MM.1S (cell line): ENCODE measurements at regions not wholly inside any gene's neighbourhood (a gene's known extent, or its start where the extent isn't known, plus 50 kb on each side); places are given as distances from the start of the nearest gene placed in this dataset.

ENCODE experiments used
- DNase-seq: peaks from one replicate; pipeline ENCODE4 v3.0.0-alpha.2; 2015
- H2AFZ ChIP-seq: fragments of 300-600 bp; sonication (generic); 2 replicates; pipeline ENCODE4 v1.6.0; 2016; ENCODE audit warnings: antibody characterized with exemption, low read length
- H3F3A ChIP-seq: fragments of 300-600 bp; sonication (generic); 2 replicates; pipeline ENCODE4 v1.6.1; 2016; ENCODE audit warnings: mild to moderate bottlenecking, antibody characterized with exemption, low read length, moderate library complexity, mixed read lengths; ENCODE audit not compliant: insufficient read depth
- H3K27ac ChIP-seq: fragments of 300-600 bp; sonication (generic); 2 replicates; pipeline ENCODE4 v1.5.1; 2016; ENCODE audit warnings: mild to moderate bottlenecking, low read length
- H3K27me3 ChIP-seq: fragments of 300-600 bp; sonication (generic); replicated peaks from 2 replicates; pipeline ENCODE4 v1.6.0; 2016; ENCODE audit warnings: low read length; ENCODE audit not compliant: insufficient read depth
- H3K36me3 ChIP-seq: fragments of 300-600 bp; sonication (generic); replicated peaks from 2 replicates; pipeline ENCODE4 v1.6.1; 2016; ENCODE audit warnings: mild to moderate bottlenecking, low read length, mixed read lengths; ENCODE audit not compliant: insufficient read depth
- H3K4me1 ChIP-seq: fragments of 300-600 bp; sonication (generic); 2 replicates; pipeline ENCODE4 v1.6.1; 2016; ENCODE audit warnings: low read length, mixed read lengths
- H3K4me2 ChIP-seq: fragments of 300-600 bp; sonication (generic); 2 replicates; pipeline ENCODE4 v1.6.0; 2016; ENCODE audit warnings: low read depth, low read length
- H3K4me3 ChIP-seq: fragments of 300-600 bp; sonication (generic); 2 replicates; pipeline ENCODE4 v1.5.1; 2016; ENCODE audit warnings: low read length, mixed read lengths
- H3K79me2 ChIP-seq: fragments of 300-600 bp; sonication (generic); 2 replicates; pipeline ENCODE4 v1.6.1; 2016; ENCODE audit warnings: mixed run types, low read length, mixed read lengths
- H3K9ac ChIP-seq: fragments of 300-600 bp; sonication (generic); 2 replicates; pipeline ENCODE4 v1.6.1; 2016; ENCODE audit warnings: low read length, mixed read lengths
- H3K9me2 ChIP-seq: fragments of 300-600 bp; sonication (generic); replicated peaks from 2 replicates; pipeline ENCODE4 v1.6.1; 2016; ENCODE audit warnings: mild to moderate bottlenecking, low read length, mixed read lengths; ENCODE audit not compliant: insufficient read depth
- H3K9me3 ChIP-seq: fragments of 300-600 bp; sonication (generic); replicated peaks from 2 replicates; pipeline ENCODE4 v1.6.1; 2016; ENCODE audit warnings: mild to moderate bottlenecking, low read length, mixed read lengths; ENCODE audit not compliant: insufficient read depth
- H4K20me1 ChIP-seq: fragments of 300-600 bp; sonication (generic); 2 replicates; pipeline ENCODE4 v1.6.1; 2016; ENCODE audit warnings: mild to moderate bottlenecking, low read length, moderate library complexity, mixed read lengths; ENCODE audit not compliant: insufficient read depth
- EZH2 ChIP-seq: fragments of 300-600 bp; sonication (generic); optimal IDR thresholded peaks from 2 replicates; pipeline ENCODE3; 2017; ENCODE audit warnings: low read depth, mild to moderate bottlenecking, antibody characterized with exemption, low read length, mixed read lengths
- EZH2phosphoT487 ChIP-seq: fragments of 300-600 bp; sonication (generic); IDR thresholded peaks from 2 replicates; pipeline ENCODE4 v1.6.1; 2018; ENCODE audit warnings: antibody characterized with exemption, low read length
- TF ChIP-seq, protein P1 (sequence below): fragments of 300-600 bp; sonication (generic); IDR thresholded peaks from 2 replicates; pipeline ENCODE4 v1.5.1; 2016; ENCODE audit warnings: antibody characterized with exemption, low read length, mixed read lengths

- H3K27ac ChIP-seq = no peak overlapping the region
- H3K79me2 ChIP-seq = no peaks in the 10 kb centered on the region
- DNase-seq = peak; percentile 14
- H3K9me2 ChIP-seq = no peaks in the 10 kb centered on the region
- no peaks in the 10 kb centered on the region for H3K27me3 ChIP-seq
- peak overlapping the region; percentile 22; the same call in 1 of the 2 replicates for H3K4me2 ChIP-seq
- no peaks in the 10 kb centered on the region; the same call in 1 of the 2 replicates for H3K9me3 ChIP-seq
- no peaks in the 10 kb centered on the region for H3K36me3 ChIP-seq
- no peaks in the 10 kb centered on the region for H4K20me1 ChIP-seq
- H3K4me3 ChIP-seq = no peak overlapping the region
- TF ChIP-seq EZH2 (no peak), EZH2phosphoT487 (no peak)
- TF ChIP-seq, protein P1, sequence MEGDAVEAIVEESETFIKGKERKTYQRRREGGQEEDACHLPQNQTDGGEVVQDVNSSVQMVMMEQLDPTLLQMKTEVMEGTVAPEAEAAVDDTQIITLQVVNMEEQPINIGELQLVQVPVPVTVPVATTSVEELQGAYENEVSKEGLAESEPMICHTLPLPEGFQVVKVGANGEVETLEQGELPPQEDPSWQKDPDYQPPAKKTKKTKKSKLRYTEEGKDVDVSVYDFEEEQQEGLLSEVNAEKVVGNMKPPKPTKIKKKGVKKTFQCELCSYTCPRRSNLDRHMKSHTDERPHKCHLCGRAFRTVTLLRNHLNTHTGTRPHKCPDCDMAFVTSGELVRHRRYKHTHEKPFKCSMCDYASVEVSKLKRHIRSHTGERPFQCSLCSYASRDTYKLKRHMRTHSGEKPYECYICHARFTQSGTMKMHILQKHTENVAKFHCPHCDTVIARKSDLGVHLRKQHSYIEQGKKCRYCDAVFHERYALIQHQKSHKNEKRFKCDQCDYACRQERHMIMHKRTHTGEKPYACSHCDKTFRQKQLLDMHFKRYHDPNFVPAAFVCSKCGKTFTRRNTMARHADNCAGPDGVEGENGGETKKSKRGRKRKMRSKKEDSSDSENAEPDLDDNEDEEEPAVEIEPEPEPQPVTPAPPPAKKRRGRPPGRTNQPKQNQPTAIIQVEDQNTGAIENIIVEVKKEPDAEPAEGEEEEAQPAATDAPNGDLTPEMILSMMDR = no peak
- no peak overlapping the region for H2AFZ ChIP-seq
- no peak overlapping the region for H3K9ac ChIP-seq
- H3F3A ChIP-seq = no peaks in the 10 kb centered on the region
- peaks cover 11% of the 10 kb centered on the region; the same call in 1 of the 2 replicates for H3K4me1 ChIP-seq
Observed at GRCh38 chr3:18672561-18672960, 247.4 kb upstream of the SATB1 start.

GRCh38 chr3:18670759-18671158 lies 245.6 kb upstream of the SATB1 start:
- Histone ChIP-seq H3K4me1 (peaks cover 11% of the 10 kb centered on the region; the same call in 1 of the 2 replicates), H3K9me2 (no peaks in the 10 kb centered on the region), H3K27ac (no peak overlapping the region), H3K4me3 (no peak overlapping the region), H2AFZ (no peak overlapping the region), H3F3A (no peaks in the 10 kb centered on the region), H3K9me3 (no peaks in the 10 kb centered on the region; the same call in 1 of the 2 replicates), H3K79me2 (no peaks in the 10 kb centered on the region), H3K4me2 (no peak overlapping the region), H3K27me3 (no peaks in the 10 kb centered on the region), H3K9ac (no peak overlapping the region), H4K20me1 (no peaks in the 10 kb centered on the region), H3K36me3 (no peaks in the 10 kb centered on the region)
- no peak for DNase-seq
- TF ChIP-seq EZH2phosphoT487 (no peak), EZH2 (no peak)
- TF ChIP-seq, protein P1 = no peak

DNA sequence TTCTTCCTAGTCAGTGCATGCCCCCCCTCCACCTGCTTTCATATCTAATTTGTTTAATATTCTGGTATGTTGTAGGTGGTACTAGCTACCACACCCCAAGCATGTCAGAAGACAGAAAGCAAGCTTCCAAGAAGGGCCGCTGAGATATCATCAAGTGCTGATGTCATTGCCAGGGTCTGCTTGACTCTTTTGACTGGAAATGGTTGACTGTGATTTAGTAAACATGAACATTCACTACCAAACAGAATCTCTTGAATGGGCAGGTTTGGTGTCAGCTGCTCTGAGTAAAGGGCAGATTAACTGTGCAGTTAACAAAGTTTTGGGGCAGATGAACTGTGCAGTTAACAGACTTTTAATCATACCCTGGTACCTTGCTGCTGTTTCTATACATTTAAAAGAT lies 244.2 kb upstream of the SATB1 start:
- no peaks in the 10 kb centered on the region for H3F3A ChIP-seq
- H3K4me1 ChIP-seq = peaks cover 4% of the 10 kb centered on the region; the same call in 1 of the 2 replicates
- no peak overlapping the region for H3K4me2 ChIP-seq
- no peaks in the 10 kb centered on the region for H3K36me3 ChIP-seq
- no peaks in the 10 kb centered on the region; the same call in 1 of the 2 replicates for H3K9me3 ChIP-seq
- H3K4me3 ChIP-seq = no peak overlapping the region
- no peaks in the 10 kb centered on the region for H3K9me2 ChIP-seq
- no peaks in the 10 kb centered on the region for H4K20me1 ChIP-seq
- TF ChIP-seq, protein P1 = no peak
- TF ChIP-seq EZH2phosphoT487 = no peak
- TF ChIP-seq EZH2 = no peak
- H3K27me3 ChIP-seq = no peaks in the 10 kb centered on the region
- DNase-seq = no peak
- H2AFZ ChIP-seq = no peak overlapping the region
- H3K79me2 ChIP-seq = no peaks in the 10 kb centered on the region
- H3K27ac ChIP-seq = no peak overlapping the region
- H3K9ac ChIP-seq = no peak overlapping the region
